ENCODE measurements at regions not wholly inside any gene's neighbourhood (a gene's known extent, or its start where the extent isn't known, plus 50 kb on each side); places are given as distances from the start of the nearest gene placed in this dataset.

- no peak for DNase-seq
Observed at GRCh38 chr13:80284290-80284689, 56.6 kb downstream of the SPRY2 start.

- DNase-seq: no peak
Observed at GRCh38 chr13:80278706-80279105, 62.2 kb downstream of the SPRY2 start.

- DNase-seq: no peak
Observed at GRCh38 chr13:80276371-80277289, 64.3 kb downstream of the SPRY2 start.

GRCh38 chr13:80274643-80275042 is 66.3 kb downstream of the SPRY2 start:
- no peak for DNase-seq

GRCh38 chr13:80273718-80274117 is 67.2 kb downstream of the SPRY2 start:
- DNase-seq: no peak

GRCh38 chr13:80265348-80265747 is 75.6 kb downstream of the SPRY2 start:
- DNase-seq: no peak

GRCh38 chr13:80263745-80264513 is 77.0 kb downstream of the SPRY2 start:
- no peak for DNase-seq

GRCh38 chr13:80262051-80262695 is 78.8 kb downstream of the SPRY2 start:
- no peak for DNase-seq

GRCh38 chr13:80259159-80259558 is 81.8 kb downstream of the SPRY2 start:
- no peak for DNase-seq

GRCh38 chr13:80256352-80256932 is 84.5 kb downstream of the SPRY2 start:
- DNase-seq: no peak

- no peak for DNase-seq
Observed at GRCh38 chr13:80255946-80256345, 85.0 kb downstream of the SPRY2 start.

- DNase-seq: no peak
Observed at GRCh38 chr13:80251403-80251802, 89.5 kb downstream of the SPRY2 start.

GRCh38 chr13:80250213-80250810 is 90.6 kb downstream of the SPRY2 start:
- DNase-seq: no peak

- no peak for DNase-seq
Observed at GRCh38 chr13:80249516-80250212, 91.3 kb downstream of the SPRY2 start.

- no peak for DNase-seq
Observed at GRCh38 chr13:80245162-80245733, 95.7 kb downstream of the SPRY2 start.

GRCh38 chr13:80244574-80244973 is 96.4 kb downstream of the SPRY2 start:
- no peak for DNase-seq

- no peak for DNase-seq
Observed at GRCh38 chr13:80242728-80243427, 98.0 kb downstream of the SPRY2 start.

- DNase-seq: no peak
Observed at GRCh38 chr13:80239571-80240255, 101.2 kb downstream of the SPRY2 start.

- no peak for DNase-seq
Observed at GRCh38 chr13:80239116-80239515, 101.8 kb downstream of the SPRY2 start.

GRCh38 chr13:80237646-80238045 is 103.3 kb downstream of the SPRY2 start:
- DNase-seq: no peak

GRCh38 chr13:80235967-80236302 is 105.0 kb downstream of the SPRY2 start:
- DNase-seq: no peak

Measured in stimulated activated naive CD4-positive, alpha-beta T cell (primary cell).